ENCODE measurements at regions not wholly inside any gene's neighbourhood (a gene's known extent, or its start where the extent isn't known, plus 50 kb on each side); places are given as distances from the start of the nearest gene placed in this dataset.

- no peaks in the 10 kb centered on the region for H3K36me3 Mint-ChIP-seq (ENCODE audit: unreplicated experiment)
- no peak for TF ChIP-seq CTCF (IDR thresholded peaks at IDR 0.05; ENCODE audit: partially characterized antibody, unreplicated experiment)
- no peaks in the 10 kb centered on the region for H3K9me3 Mint-ChIP-seq (ENCODE audit: unreplicated experiment)
- no peak overlapping the region for H3K4me3 Mint-ChIP-seq (ENCODE audit: unreplicated experiment)
- H3K27ac Mint-ChIP-seq (ENCODE audit: unreplicated experiment) = no peak overlapping the region
- H3K27me3 Mint-ChIP-seq (ENCODE audit: unreplicated experiment) = no peaks in the 10 kb centered on the region
- H3K4me1 Mint-ChIP-seq (ENCODE audit: low read depth, unreplicated experiment) = no peaks in the 10 kb centered on the region
- DNase-seq = no peak
Observed at GRCh38 chrX:56499372-56499771, 64.1 kb upstream of the UBQLN2 start.

DNA sequence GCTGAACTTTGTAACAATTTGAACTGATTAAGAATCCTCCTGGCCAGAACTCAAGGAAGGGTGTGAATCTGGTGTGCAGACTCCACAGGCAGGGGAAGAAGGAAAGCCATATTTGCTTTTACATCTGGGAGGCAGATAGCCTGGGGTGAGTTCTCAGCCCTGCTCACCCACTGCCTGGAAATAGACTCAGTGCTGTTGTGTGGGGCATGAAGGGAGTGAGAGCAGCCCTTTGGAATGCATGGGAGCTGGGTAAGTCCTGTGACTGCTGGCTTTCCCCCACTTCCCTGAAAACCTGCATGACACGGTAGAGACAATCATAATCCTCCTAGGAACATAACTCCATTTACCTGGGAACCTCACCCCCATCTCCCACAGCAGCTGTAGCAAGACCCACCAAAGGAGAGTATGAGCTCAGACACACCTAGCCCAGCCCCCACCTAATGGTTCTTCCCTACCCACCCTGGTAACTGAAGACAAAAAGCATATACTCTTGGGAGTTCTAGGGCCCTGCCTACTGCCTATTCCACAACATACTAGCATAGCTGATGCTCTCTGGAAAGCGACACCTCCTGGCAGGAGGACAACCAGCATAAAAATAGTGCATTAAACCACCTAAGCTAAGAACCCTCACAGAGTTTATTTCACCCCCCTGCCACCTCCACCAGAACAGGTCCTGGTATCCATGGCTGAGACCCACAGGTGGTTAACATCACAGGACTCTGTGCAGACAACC, 59.3 kb upstream of the UBQLN2 start:
- TF ChIP-seq CTCF (IDR thresholded peaks at IDR 0.05; ENCODE audit: partially characterized antibody, unreplicated experiment) = no peak
- H3K36me3 Mint-ChIP-seq (ENCODE audit: unreplicated experiment) = no peaks in the 10 kb centered on the region
- DNase-seq = no peak
- H3K27ac Mint-ChIP-seq (ENCODE audit: unreplicated experiment) = no peak overlapping the region
- H3K27me3 Mint-ChIP-seq (ENCODE audit: unreplicated experiment) = no peaks in the 10 kb centered on the region
- no peaks in the 10 kb centered on the region for H3K4me1 Mint-ChIP-seq (ENCODE audit: low read depth, unreplicated experiment)
- H3K9me3 Mint-ChIP-seq (ENCODE audit: unreplicated experiment) = no peaks in the 10 kb centered on the region
- H3K4me3 Mint-ChIP-seq (ENCODE audit: unreplicated experiment) = no peak overlapping the region

DNA sequence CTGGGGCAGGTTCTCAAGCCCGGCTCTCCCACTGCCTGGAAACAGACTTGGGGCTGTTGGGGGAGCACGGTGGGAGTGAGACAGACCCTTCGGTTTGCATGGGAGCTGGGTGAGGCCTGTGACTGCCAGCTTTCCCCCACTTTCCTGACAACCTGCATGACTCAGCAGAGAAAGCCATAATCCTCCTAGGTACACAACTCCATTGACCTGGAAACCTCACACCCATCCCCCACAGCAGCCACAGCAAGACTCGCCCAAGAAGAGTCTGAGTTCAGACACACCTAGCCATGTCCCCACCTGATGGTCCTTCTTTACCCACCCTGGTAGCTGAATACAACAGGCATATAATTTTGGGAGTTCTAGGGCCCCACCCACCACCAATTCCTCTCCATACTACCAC, 57.6 kb upstream of the UBQLN2 start:
- Mint-ChIP-seq H3K9me3 (ENCODE audit: unreplicated experiment) (no peaks in the 10 kb centered on the region), H3K4me1 (ENCODE audit: low read depth, unreplicated experiment) (no peaks in the 10 kb centered on the region)
- TF ChIP-seq CTCF (IDR thresholded peaks at IDR 0.05; ENCODE audit: partially characterized antibody, unreplicated experiment) = no peak

More for the DNA sequence above, 57.6 kb upstream of the UBQLN2 start:
- Mint-ChIP-seq H3K27ac (ENCODE audit: unreplicated experiment) (no peak overlapping the region), H3K27me3 (ENCODE audit: unreplicated experiment) (peaks cover 2% of the 10 kb centered on the region), H3K4me3 (ENCODE audit: unreplicated experiment) (no peak overlapping the region), H3K36me3 (ENCODE audit: unreplicated experiment) (no peaks in the 10 kb centered on the region)
- no peak for DNase-seq
